ENCODE measurements at regions not wholly inside any gene's neighbourhood (a gene's known extent, or its start where the extent isn't known, plus 50 kb on each side); places are given as distances from the start of the nearest gene placed in this dataset.

DNA sequence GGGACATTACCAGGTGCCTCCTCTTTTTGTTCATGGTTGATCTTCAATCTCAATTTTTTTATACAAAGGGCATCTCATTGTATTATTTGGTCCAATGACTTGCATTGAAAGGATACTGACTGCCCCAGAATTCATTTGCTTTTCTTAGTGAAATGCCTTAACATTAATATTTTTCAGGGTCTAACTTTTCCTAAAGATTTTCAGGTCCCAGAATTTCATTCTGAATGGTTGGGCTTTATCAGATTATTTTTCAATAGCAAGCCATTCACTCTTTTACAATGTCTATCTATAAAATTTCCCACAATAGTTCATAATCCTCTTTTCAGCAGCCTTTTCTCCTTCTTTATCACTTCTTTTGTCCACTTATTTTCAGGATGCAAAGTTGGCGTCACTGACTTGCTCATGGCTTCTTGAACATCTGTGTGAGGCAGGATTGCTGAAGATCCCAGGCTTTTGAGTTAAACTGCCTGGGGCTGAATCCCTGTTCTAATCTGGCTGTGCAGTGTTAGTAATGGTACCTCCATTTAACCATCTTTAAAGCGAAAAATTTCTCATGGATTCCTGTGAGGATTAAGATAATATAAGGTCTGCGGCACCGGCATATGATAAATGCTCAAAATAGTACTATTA, 131.7 kb upstream of the HDAC9 start (continued):
- TF ChIP-seq KAT7 (CRISPR knock-in tag; IDR thresholded peaks at IDR 0.05; ENCODE audit: borderline replicate concordance) (no peak), TEAD1 (CRISPR knock-in tag; IDR thresholded peaks at IDR 0.05) (no peak), TCF7 (CRISPR knock-in tag; IDR thresholded peaks at IDR 0.05; ENCODE audit: low read depth) (no peak)

DNA sequence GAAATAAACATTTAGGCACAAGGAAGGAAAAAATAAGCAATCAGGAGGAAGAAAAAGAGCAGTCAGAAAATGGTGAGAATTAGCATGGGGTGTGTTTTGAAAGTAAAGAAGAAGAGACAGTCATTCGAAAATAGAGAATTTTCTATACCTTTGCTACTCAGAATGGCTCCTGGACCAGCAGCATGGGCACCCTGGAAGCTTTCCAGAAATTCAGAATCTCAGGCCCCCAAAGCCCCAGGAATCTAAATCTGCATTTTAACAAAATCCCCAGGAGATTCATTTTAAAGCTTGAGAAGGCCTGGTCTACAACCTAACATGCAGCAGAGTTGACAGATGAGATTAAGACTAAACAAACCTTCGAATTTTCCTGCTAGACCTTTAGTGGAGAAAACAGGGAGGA, 131.2 kb upstream of the HDAC9 start:
- peaks cover 38% of the 10 kb centered on the region for H3K4me1 Mint-ChIP-seq
- no peaks in the 10 kb centered on the region for H3K9me3 Mint-ChIP-seq
- peak overlapping the region; percentile 7; the same call in 1 of the 2 replicates for H3K27ac Mint-ChIP-seq
- TF ChIP-seq FOXK1 (CRISPR knock-in tag; IDR thresholded peaks at IDR 0.05) (no peak), ZNF317 (CRISPR knock-in tag; IDR thresholded peaks at IDR 0.05; ENCODE audit: borderline replicate concordance, low read depth) (no peak), MXD4 (CRISPR knock-in tag; IDR thresholded peaks at IDR 0.05; ENCODE audit: borderline replicate concordance) (no peak)
- TF ChIP-seq, protein P1, sequence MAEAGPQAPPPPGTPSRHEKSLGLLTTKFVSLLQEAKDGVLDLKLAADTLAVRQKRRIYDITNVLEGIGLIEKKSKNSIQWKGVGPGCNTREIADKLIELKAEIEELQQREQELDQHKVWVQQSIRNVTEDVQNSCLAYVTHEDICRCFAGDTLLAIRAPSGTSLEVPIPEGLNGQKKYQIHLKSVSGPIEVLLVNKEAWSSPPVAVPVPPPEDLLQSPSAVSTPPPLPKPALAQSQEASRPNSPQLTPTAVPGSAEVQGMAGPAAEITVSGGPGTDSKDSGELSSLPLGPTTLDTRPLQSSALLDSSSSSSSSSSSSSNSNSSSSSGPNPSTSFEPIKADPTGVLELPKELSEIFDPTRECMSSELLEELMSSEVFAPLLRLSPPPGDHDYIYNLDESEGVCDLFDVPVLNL (CRISPR knock-in tag; IDR thresholded peaks at IDR 0.05; ENCODE audit: borderline replicate concordance, low read depth) = no peak
- POLR2A ChIA-PET = no interaction called here
- no peak overlapping the region for H3K4me3 Mint-ChIP-seq
- no peaks in the 10 kb centered on the region for H3K27me3 Mint-ChIP-seq (ENCODE audit: low read depth)
- CTCF ChIA-PET = interaction anchor here (0.7 to 1.8 kb wide), 5 partner anchors 8 to 302 kb away, joined by 3 to 7 read pairs (median 5); no protein-coding TSS in a partner anchor
- ATAC-seq (no peak), DNase-seq (ENCODE audit: low spot score) (no peak)
- H3K36me3 Mint-ChIP-seq = no peaks in the 10 kb centered on the region

DNA sequence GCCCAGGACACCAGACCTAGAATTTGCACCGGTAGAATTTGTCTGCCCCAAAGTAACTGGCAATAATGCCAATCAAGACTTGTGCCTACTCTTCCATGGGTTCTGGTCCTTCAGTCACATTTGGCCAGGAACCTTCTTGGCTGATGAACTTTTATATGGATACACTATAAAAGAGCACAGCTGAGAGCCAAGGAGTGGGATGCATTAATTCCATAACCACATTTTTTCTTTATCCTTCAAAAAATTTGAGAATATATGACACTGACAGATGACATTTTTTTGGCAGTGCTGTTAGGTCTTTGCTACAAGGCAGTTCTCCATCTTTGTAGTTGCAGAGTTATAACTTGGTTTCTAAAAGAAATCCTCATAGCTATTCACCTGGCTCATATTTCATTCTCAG, 129.2 kb upstream of the HDAC9 start:
- H3K36me3 Mint-ChIP-seq = no peaks in the 10 kb centered on the region
- DNase-seq (ENCODE audit: low spot score) (no peak), ATAC-seq (no peak)
- CTCF ChIA-PET = interaction anchor here (1.5 kb wide), 1 partner anchor 8 kb away, joined by 3 read pairs; no protein-coding TSS in a partner anchor
- POLR2A ChIA-PET = no interaction called here
- H3K4me3 Mint-ChIP-seq = no peak overlapping the region
- TF ChIP-seq ZNF232 (CRISPR knock-in tag; IDR thresholded peaks at IDR 0.05) (no peak), JUN (CRISPR knock-in tag; IDR thresholded peaks at IDR 0.05) (no peak), ESRRA (CRISPR knock-in tag; IDR thresholded peaks at IDR 0.05; ENCODE audit: borderline replicate concordance) (no peak), ZNF396 (CRISPR knock-in tag; IDR thresholded peaks at IDR 0.05; ENCODE audit: borderline replicate concordance) (no peak), MYBL2 (CRISPR knock-in tag; IDR thresholded peaks at IDR 0.05) (no peak), EMX1 (CRISPR knock-in tag; IDR thresholded peaks at IDR 0.05) (no peak), HMGA2 (CRISPR knock-in tag; IDR thresholded peaks at IDR 0.05) (no peak), SMAD4 (CRISPR knock-in tag; IDR thresholded peaks at IDR 0.05) (no peak), TCF7 (CRISPR knock-in tag; IDR thresholded peaks at IDR 0.05; ENCODE audit: low read depth) (no peak), NFE2L1 (CRISPR knock-in tag; IDR thresholded peaks at IDR 0.05) (no peak), SP1 (CRISPR knock-in tag; conservative IDR thresholded peaks at IDR 0.05) (no peak), GRHL2 (CRISPR knock-in tag; IDR thresholded peaks at IDR 0.05; ENCODE audit: insufficient replicate concordance, severe bottlenecking) (no peak), PRRX2 (CRISPR knock-in tag; IDR thresholded peaks at IDR 0.05) (no peak)
- TF ChIP-seq, protein P2, sequence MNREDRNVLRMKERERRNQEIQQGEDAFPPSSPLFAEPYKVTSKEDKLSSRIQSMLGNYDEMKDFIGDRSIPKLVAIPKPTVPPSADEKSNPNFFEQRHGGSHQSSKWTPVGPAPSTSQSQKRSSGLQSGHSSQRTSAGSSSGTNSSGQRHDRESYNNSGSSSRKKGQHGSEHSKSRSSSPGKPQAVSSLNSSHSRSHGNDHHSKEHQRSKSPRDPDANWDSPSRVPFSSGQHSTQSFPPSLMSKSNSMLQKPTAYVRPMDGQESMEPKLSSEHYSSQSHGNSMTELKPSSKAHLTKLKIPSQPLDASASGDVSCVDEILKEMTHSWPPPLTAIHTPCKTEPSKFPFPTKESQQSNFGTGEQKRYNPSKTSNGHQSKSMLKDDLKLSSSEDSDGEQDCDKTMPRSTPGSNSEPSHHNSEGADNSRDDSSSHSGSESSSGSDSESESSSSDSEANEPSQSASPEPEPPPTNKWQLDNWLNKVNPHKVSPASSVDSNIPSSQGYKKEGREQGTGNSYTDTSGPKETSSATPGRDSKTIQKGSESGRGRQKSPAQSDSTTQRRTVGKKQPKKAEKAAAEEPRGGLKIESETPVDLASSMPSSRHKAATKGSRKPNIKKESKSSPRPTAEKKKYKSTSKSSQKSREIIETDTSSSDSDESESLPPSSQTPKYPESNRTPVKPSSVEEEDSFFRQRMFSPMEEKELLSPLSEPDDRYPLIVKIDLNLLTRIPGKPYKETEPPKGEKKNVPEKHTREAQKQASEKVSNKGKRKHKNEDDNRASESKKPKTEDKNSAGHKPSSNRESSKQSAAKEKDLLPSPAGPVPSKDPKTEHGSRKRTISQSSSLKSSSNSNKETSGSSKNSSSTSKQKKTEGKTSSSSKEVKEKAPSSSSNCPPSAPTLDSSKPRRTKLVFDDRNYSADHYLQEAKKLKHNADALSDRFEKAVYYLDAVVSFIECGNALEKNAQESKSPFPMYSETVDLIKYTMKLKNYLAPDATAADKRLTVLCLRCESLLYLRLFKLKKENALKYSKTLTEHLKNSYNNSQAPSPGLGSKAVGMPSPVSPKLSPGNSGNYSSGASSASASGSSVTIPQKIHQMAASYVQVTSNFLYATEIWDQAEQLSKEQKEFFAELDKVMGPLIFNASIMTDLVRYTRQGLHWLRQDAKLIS (CRISPR knock-in tag; IDR thresholded peaks at IDR 0.05; ENCODE audit: borderline replicate concordance) = no peak
- TF ChIP-seq, protein P3, sequence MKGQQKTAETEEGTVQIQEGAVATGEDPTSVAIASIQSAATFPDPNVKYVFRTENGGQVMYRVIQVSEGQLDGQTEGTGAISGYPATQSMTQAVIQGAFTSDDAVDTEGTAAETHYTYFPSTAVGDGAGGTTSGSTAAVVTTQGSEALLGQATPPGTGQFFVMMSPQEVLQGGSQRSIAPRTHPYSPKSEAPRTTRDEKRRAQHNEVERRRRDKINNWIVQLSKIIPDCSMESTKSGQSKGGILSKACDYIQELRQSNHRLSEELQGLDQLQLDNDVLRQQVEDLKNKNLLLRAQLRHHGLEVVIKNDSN (CRISPR knock-in tag; IDR thresholded peaks at IDR 0.05) = no peak
- TF ChIP-seq, protein P4, sequence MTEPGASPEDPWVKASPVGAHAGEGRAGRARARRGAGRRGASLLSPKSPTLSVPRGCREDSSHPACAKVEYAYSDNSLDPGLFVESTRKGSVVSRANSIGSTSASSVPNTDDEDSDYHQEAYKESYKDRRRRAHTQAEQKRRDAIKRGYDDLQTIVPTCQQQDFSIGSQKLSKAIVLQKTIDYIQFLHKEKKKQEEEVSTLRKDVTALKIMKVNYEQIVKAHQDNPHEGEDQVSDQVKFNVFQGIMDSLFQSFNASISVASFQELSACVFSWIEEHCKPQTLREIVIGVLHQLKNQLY (CRISPR knock-in tag; IDR thresholded peaks at IDR 0.05) = no peak
- TF ChIP-seq, protein P5, sequence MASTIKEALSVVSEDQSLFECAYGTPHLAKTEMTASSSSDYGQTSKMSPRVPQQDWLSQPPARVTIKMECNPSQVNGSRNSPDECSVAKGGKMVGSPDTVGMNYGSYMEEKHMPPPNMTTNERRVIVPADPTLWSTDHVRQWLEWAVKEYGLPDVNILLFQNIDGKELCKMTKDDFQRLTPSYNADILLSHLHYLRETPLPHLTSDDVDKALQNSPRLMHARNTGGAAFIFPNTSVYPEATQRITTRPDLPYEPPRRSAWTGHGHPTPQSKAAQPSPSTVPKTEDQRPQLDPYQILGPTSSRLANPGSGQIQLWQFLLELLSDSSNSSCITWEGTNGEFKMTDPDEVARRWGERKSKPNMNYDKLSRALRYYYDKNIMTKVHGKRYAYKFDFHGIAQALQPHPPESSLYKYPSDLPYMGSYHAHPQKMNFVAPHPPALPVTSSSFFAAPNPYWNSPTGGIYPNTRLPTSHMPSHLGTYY (CRISPR knock-in tag; IDR thresholded peaks at IDR 0.05) = no peak
- TF ChIP-seq, protein P6, sequence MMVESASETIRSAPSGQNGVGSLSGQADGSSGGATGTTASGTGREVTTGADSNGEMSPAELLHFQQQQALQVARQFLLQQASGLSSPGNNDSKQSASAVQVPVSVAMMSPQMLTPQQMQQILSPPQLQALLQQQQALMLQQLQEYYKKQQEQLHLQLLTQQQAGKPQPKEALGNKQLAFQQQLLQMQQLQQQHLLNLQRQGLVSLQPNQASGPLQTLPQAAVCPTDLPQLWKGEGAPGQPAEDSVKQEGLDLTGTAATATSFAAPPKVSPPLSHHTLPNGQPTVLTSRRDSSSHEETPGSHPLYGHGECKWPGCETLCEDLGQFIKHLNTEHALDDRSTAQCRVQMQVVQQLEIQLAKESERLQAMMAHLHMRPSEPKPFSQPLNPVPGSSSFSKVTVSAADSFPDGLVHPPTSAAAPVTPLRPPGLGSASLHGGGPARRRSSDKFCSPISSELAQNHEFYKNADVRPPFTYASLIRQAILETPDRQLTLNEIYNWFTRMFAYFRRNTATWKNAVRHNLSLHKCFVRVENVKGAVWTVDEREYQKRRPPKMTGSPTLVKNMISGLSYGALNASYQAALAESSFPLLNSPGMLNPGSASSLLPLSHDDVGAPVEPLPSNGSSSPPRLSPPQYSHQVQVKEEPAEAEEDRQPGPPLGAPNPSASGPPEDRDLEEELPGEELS (CRISPR knock-in tag; IDR thresholded peaks at IDR 0.05) = no peak
- H3K4me1 Mint-ChIP-seq = peaks cover 38% of the 10 kb centered on the region
- H3K27me3 Mint-ChIP-seq (ENCODE audit: low read depth) = no peaks in the 10 kb centered on the region
- H3K9me3 Mint-ChIP-seq = no peaks in the 10 kb centered on the region
- H3K27ac Mint-ChIP-seq = no peak overlapping the region
